DND-41 (cell line): ENCODE measurements at regions not wholly inside any gene's neighbourhood (a gene's known extent, or its start where the extent isn't known, plus 50 kb on each side); places are given as distances from the start of the nearest gene placed in this dataset.

Source experiments
- ATAC-seq: fragments of 200-7000 bp; cut with Tn5 transposase; 3 replicates; pipeline ENCODE4 v1.9.1; 2021; ENCODE audit warnings: low read depth; ENCODE audit not compliant: insufficient read depth
- DNase-seq: peaks from one replicate; pipeline ENCODE4 v3.0.0-alpha.2; 2020
- H2AFZ ChIP-seq: 2 replicates; pipeline ENCODE4 v1.6.0; 2012; ENCODE audit warnings: low read depth, low read length
- H3K27ac ChIP-seq: 2 replicates; pipeline ENCODE4 v1.5.1; 2012; ENCODE audit warnings: low read length, inconsistent platforms
- H3K27me3 ChIP-seq: fragments of 200-600 bp; sonication (generic); 2 replicates; pipeline ENCODE4 v1.6.0; 2012; ENCODE audit warnings: low read length, mild to moderate bottlenecking, inconsistent platforms; ENCODE audit not compliant: insufficient read depth, poor library complexity
- H3K36me3 ChIP-seq: 2 replicates; pipeline ENCODE4 v1.5.1; 2012; ENCODE audit warnings: low read length, inconsistent platforms; ENCODE audit not compliant: insufficient read depth
- H3K4me1 ChIP-seq: 2 replicates; pipeline ENCODE4 v1.5.1; 2012; ENCODE audit warnings: mild to moderate bottlenecking, low read length; ENCODE audit not compliant: insufficient read depth
- H3K4me2 ChIP-seq: 2 replicates; pipeline ENCODE4 v1.6.0; 2012; ENCODE audit warnings: mild to moderate bottlenecking, moderate library complexity, low read length, inconsistent platforms; ENCODE audit not compliant: insufficient read depth
- H3K4me3 ChIP-seq, 2 experiments: fragments of 200-600 bp in 1 of 2; shearing (Covaris generic) in 1 of 2; 2 replicates each; pipeline ENCODE4 v1.5.1; 2012 to 2016; ENCODE audit warnings: inconsistent platforms in 2 of 2, low read length in 2 of 2, mild to moderate bottlenecking in 2 of 2, low read depth in 1 of 2, moderate library complexity in 1 of 2
- H3K79me2 ChIP-seq: 2 replicates; pipeline ENCODE4 v1.6.0; 2012; ENCODE audit warnings: low read length, inconsistent platforms; ENCODE audit not compliant: insufficient read depth
- H3K9ac ChIP-seq: 2 replicates; pipeline ENCODE4 v1.6.0; 2012; ENCODE audit warnings: low read depth, mild to moderate bottlenecking, inconsistent platforms, low read length, moderate library complexity
- H3K9me3 ChIP-seq: 2 replicates; pipeline ENCODE4 v1.5.1; 2012; ENCODE audit warnings: low read length, moderate library complexity, mild to moderate bottlenecking, inconsistent platforms; ENCODE audit not compliant: insufficient read depth, severe bottlenecking
- H4K20me1 ChIP-seq: 2 replicates; pipeline ENCODE4 v1.6.0; 2012; ENCODE audit warnings: low read length; ENCODE audit not compliant: insufficient read depth
- CTCF ChIP-seq: IDR thresholded peaks from 2 replicates; pipeline ENCODE4 v1.5.1; 2012; ENCODE audit warnings: borderline replicate concordance, low read length, moderate library complexity, mild to moderate bottlenecking; ENCODE audit not compliant: poor library complexity, severe bottlenecking; ENCODE audit errors: extremely low read depth
- EZH2 ChIP-seq: IDR thresholded peaks from 3 replicates; pipeline ENCODE4 v1.6.1; 2012; ENCODE audit warnings: borderline replicate concordance, low read depth, mild to moderate bottlenecking, moderate library complexity, low read length, inconsistent platforms; ENCODE audit not compliant: severe bottlenecking

GRCh38 chr7:115088893-115089292, 167.0 kb downstream of the MDFIC start:
- DNase-seq, result no peak
- Histone ChIP-seq H3K79me2 (no peaks in the 10 kb centered on the region), H3K9me3 (peaks cover 2% of the 10 kb centered on the region), H3K4me3 (no peak overlapping the region), H3K9ac (no peak overlapping the region), H4K20me1 (no peaks in the 10 kb centered on the region), H3K36me3 (no peaks in the 10 kb centered on the region), H3K4me2 (no peak overlapping the region), H2AFZ (no peak overlapping the region), H3K27ac (no peak overlapping the region), H3K27me3 (no peaks in the 10 kb centered on the region), H3K4me1 (peaks cover 2% of the 10 kb centered on the region)
- ATAC-seq, result peak; percentile 45; the same call in 1 of the 3 replicates
- TF ChIP-seq CTCF (no peak), EZH2 (no peak)

- H3K4me3 ChIP-seq, result no peak overlapping the region
- H4K20me1 ChIP-seq, result no peaks in the 10 kb centered on the region
- DNase-seq (no peak), ATAC-seq (no peak)
- H3K4me1 ChIP-seq, result no peaks in the 10 kb centered on the region
- no peak overlapping the region for H3K27ac ChIP-seq
- no peaks in the 10 kb centered on the region for H3K36me3 ChIP-seq
- H3K27me3 ChIP-seq, result no peaks in the 10 kb centered on the region
- H2AFZ ChIP-seq, result no peak overlapping the region
- H3K9me3 ChIP-seq, result peaks cover 2% of the 10 kb centered on the region
- H3K9ac ChIP-seq, result no peak overlapping the region
- no peaks in the 10 kb centered on the region for H3K79me2 ChIP-seq
- TF ChIP-seq CTCF (no peak), EZH2 (no peak)
- no peak overlapping the region for H3K4me2 ChIP-seq
Observed at GRCh38 chr7:115087437-115087836, 165.5 kb downstream of the MDFIC start.

GRCh38 chr7:115086146-115086841, 164.4 kb downstream of the MDFIC start:
- Histone ChIP-seq H3K9me3 (peaks cover 2% of the 10 kb centered on the region), H3K27ac (no peak overlapping the region), H3K79me2 (no peaks in the 10 kb centered on the region), H3K27me3 (no peaks in the 10 kb centered on the region), H4K20me1 (no peaks in the 10 kb centered on the region), H2AFZ (no peak overlapping the region), H3K36me3 (no peaks in the 10 kb centered on the region), H3K4me2 (no peak overlapping the region), H3K9ac (no peak overlapping the region), H3K4me1 (no peaks in the 10 kb centered on the region), H3K4me3 (no peak overlapping the region)
- DNase-seq, result no peak
- no peak for ATAC-seq
- TF ChIP-seq CTCF, result no peak
- no peak for TF ChIP-seq EZH2
